ENCODE measurements at regions not wholly inside any gene's neighbourhood (a gene's known extent, or its start where the extent isn't known, plus 50 kb on each side); places are given as distances from the start of the nearest gene placed in this dataset.

- no peaks in the 10 kb centered on the region for H3K36me3 ChIP-seq (ENCODE audit: insufficient read depth, low read length)
- no peaks in the 10 kb centered on the region for H3K79me2 ChIP-seq (ENCODE audit: insufficient read depth, low read length)
- H3K9me3 ChIP-seq (ENCODE audit: insufficient read depth, low read depth, low read length) = no peaks in the 10 kb centered on the region
- TF ChIP-seq CTCF (conservative IDR thresholded peaks at IDR 0.05; ENCODE audit: low read length) = no peak
- no peak for TF ChIP-seq EZH2phosphoT487 (IDR thresholded peaks at IDR 0.05; ENCODE audit: borderline replicate concordance)
- H3K9ac ChIP-seq (ENCODE audit: low read depth, low read length, poor library complexity, severe bottlenecking) = no peak overlapping the region
- no peak overlapping the region for H3K4me2 ChIP-seq (ENCODE audit: low read depth, low read length, poor library complexity, severe bottlenecking)
- no peak overlapping the region for H3K4me3 ChIP-seq (ENCODE audit: low read length, poor library complexity, severe bottlenecking)
- H2AFZ ChIP-seq (ENCODE audit: low read length) = no peak overlapping the region
- no peaks in the 10 kb centered on the region for H3F3A ChIP-seq (ENCODE audit: low read depth)
- H4K20me1 ChIP-seq (ENCODE audit: insufficient read depth, low read length, poor library complexity, severe bottlenecking) = no peaks in the 10 kb centered on the region
- H3K27me3 ChIP-seq (ENCODE audit: insufficient read depth, low read length, poor library complexity, severe bottlenecking) = no peaks in the 10 kb centered on the region
- no peaks in the 10 kb centered on the region for H3K9me2 ChIP-seq (replicated peaks; ENCODE audit: low read depth, low read length)
- H3K4me1 ChIP-seq (ENCODE audit: insufficient read depth, low read length, poor library complexity, severe bottlenecking) = peaks cover 14% of the 10 kb centered on the region
These were observed 123.8 kb downstream of the WT1 start for GRCh38 chr11:32311346-32312065.

- Histone ChIP-seq H3K27me3 (ENCODE audit: insufficient read depth, low read length, poor library complexity, severe bottlenecking) (no peaks in the 10 kb centered on the region), H3K4me1 (ENCODE audit: insufficient read depth, low read length, poor library complexity, severe bottlenecking) (peaks cover 22% of the 10 kb centered on the region), H4K20me1 (ENCODE audit: insufficient read depth, low read length, poor library complexity, severe bottlenecking) (no peaks in the 10 kb centered on the region), H3K36me3 (ENCODE audit: insufficient read depth, low read length) (no peaks in the 10 kb centered on the region), H3K4me3 (ENCODE audit: low read length, poor library complexity, severe bottlenecking) (no peak overlapping the region), H3K9me2 (replicated peaks; ENCODE audit: low read depth, low read length) (no peaks in the 10 kb centered on the region), H3F3A (ENCODE audit: low read depth) (0 out of 2 replicates have a peak, but pooled peaks cover 3% of the 10 kb centered on the region), H3K9me3 (ENCODE audit: insufficient read depth, low read depth, low read length) (no peaks in the 10 kb centered on the region), H3K4me2 (ENCODE audit: low read depth, low read length, poor library complexity, severe bottlenecking) (peak overlapping the region; percentile 21), H2AFZ (ENCODE audit: low read length) (peak overlapping the region; percentile 83), H3K79me2 (ENCODE audit: insufficient read depth, low read length) (no peaks in the 10 kb centered on the region), H3K9ac (ENCODE audit: low read depth, low read length, poor library complexity, severe bottlenecking) (no peak overlapping the region)
- TF ChIP-seq CTCF (conservative IDR thresholded peaks at IDR 0.05; ENCODE audit: low read length) (no peak), EZH2phosphoT487 (IDR thresholded peaks at IDR 0.05; ENCODE audit: borderline replicate concordance) (no peak)
These were observed 123.0 kb downstream of the WT1 start for GRCh38 chr11:32312206-32312817.

- Histone ChIP-seq H2AFZ (ENCODE audit: low read length) (peak overlapping the region; percentile 83), H3K9me2 (replicated peaks; ENCODE audit: low read depth, low read length) (no peaks in the 10 kb centered on the region), H3K4me2 (ENCODE audit: low read depth, low read length, poor library complexity, severe bottlenecking) (peak overlapping the region; percentile 21), H3K9ac (ENCODE audit: low read depth, low read length, poor library complexity, severe bottlenecking) (no peak overlapping the region), H3K4me3 (ENCODE audit: low read length, poor library complexity, severe bottlenecking) (peak overlapping the region; percentile 14), H3K4me1 (ENCODE audit: insufficient read depth, low read length, poor library complexity, severe bottlenecking) (peaks cover 28% of the 10 kb centered on the region), H3K27me3 (ENCODE audit: insufficient read depth, low read length, poor library complexity, severe bottlenecking) (no peaks in the 10 kb centered on the region), H4K20me1 (ENCODE audit: insufficient read depth, low read length, poor library complexity, severe bottlenecking) (no peaks in the 10 kb centered on the region), H3K79me2 (ENCODE audit: insufficient read depth, low read length) (no peaks in the 10 kb centered on the region), H3F3A (ENCODE audit: low read depth) (0 out of 2 replicates have a peak, but pooled peaks cover 3% of the 10 kb centered on the region), H3K9me3 (ENCODE audit: insufficient read depth, low read depth, low read length) (no peaks in the 10 kb centered on the region), H3K36me3 (ENCODE audit: insufficient read depth, low read length) (no peaks in the 10 kb centered on the region)
- TF ChIP-seq EZH2phosphoT487 (IDR thresholded peaks at IDR 0.05; ENCODE audit: borderline replicate concordance) (no peak), CTCF (conservative IDR thresholded peaks at IDR 0.05; ENCODE audit: low read length) (peak; percentile 94)
These were observed 122.4 kb downstream of the WT1 start for GRCh38 chr11:32312865-32313403.
